Type B pancreatic cell (in vitro differentiated cells): ENCODE measurements at regions not wholly inside any gene's neighbourhood (a gene's known extent, or its start where the extent isn't known, plus 50 kb on each side); places are given as distances from the start of the nearest gene placed in this dataset.

ENCODE experiments used
- DNase-seq: peaks from one replicate; pipeline ENCODE4 v3.0.0; 2021; ENCODE audit warnings: mixed read lengths; ENCODE audit not compliant: unreplicated experiment; ENCODE audit errors: extremely low spot score
- H3K27ac Mint-ChIP-seq: 2 replicates; pipeline ENCODE4 v1.8.0; 2021; ENCODE audit warnings: mild to moderate bottlenecking, mixed read lengths
- H3K27me3 Mint-ChIP-seq: 2 replicates; pipeline ENCODE4 v1.8.0; 2021; ENCODE audit warnings: mixed read lengths
- H3K36me3 Mint-ChIP-seq: 2 replicates; pipeline ENCODE4 v1.8.0; 2021; ENCODE audit warnings: mixed read lengths
- H3K4me1 Mint-ChIP-seq: one replicate; pipeline ENCODE4 v1.8.0; 2021; ENCODE audit warnings: mixed read lengths; ENCODE audit not compliant: unreplicated experiment
- H3K4me3 Mint-ChIP-seq: 2 replicates; pipeline ENCODE4 v1.8.0; 2021; ENCODE audit warnings: mild to moderate bottlenecking, mixed read lengths
- H3K9me3 Mint-ChIP-seq: 2 replicates; pipeline ENCODE4 v1.8.0; 2021; ENCODE audit warnings: mixed read lengths
- TF ChIP-seq, protein P1 (sequence below): fragments of 200-600 bp; sonication (generic); conservative IDR thresholded peaks from 2 replicates; pipeline ENCODE4 v1.5.0; 2021; ENCODE audit warnings: antibody characterized with exemption, mild to moderate bottlenecking

DNA sequence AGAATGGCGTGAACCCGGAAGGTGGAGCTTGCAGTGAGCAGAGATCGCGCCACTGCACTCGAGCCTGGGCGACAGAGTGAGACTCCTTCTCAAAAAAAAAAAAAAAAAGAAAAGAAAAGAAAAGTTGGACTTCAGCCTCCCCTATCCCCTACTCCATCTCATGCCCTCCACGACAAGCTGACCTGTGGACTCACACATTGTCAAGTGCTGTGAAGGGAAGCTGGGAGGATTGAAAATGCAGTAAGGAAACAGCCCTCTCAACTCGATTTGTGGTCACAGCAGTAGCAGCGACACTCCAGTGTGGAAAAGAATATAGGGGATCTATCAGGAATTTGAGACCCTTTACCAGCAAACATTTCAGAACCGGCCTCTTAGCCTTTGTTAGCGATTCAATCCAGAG is 103.6 kb upstream of the SVIL start:
- no peak for DNase-seq
- TF ChIP-seq, protein P1, sequence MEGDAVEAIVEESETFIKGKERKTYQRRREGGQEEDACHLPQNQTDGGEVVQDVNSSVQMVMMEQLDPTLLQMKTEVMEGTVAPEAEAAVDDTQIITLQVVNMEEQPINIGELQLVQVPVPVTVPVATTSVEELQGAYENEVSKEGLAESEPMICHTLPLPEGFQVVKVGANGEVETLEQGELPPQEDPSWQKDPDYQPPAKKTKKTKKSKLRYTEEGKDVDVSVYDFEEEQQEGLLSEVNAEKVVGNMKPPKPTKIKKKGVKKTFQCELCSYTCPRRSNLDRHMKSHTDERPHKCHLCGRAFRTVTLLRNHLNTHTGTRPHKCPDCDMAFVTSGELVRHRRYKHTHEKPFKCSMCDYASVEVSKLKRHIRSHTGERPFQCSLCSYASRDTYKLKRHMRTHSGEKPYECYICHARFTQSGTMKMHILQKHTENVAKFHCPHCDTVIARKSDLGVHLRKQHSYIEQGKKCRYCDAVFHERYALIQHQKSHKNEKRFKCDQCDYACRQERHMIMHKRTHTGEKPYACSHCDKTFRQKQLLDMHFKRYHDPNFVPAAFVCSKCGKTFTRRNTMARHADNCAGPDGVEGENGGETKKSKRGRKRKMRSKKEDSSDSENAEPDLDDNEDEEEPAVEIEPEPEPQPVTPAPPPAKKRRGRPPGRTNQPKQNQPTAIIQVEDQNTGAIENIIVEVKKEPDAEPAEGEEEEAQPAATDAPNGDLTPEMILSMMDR, result no peak
- H3K27ac Mint-ChIP-seq, result peak overlapping the region; percentile 27
- no peaks in the 10 kb centered on the region for H3K9me3 Mint-ChIP-seq
- H3K4me1 Mint-ChIP-seq, result peaks cover 42% of the 10 kb centered on the region
- H3K27me3 Mint-ChIP-seq, result no peaks in the 10 kb centered on the region
- H3K36me3 Mint-ChIP-seq, result peaks cover 3% of the 10 kb centered on the region
- peak overlapping the region; percentile 74 for H3K4me3 Mint-ChIP-seq

GRCh38 chr10:29737074-29737593 is 102.4 kb upstream of the SVIL start:
- Mint-ChIP-seq H3K27ac (peak overlapping the region; percentile 95), H3K27me3 (no peaks in the 10 kb centered on the region), H3K9me3 (no peaks in the 10 kb centered on the region), H3K36me3 (peaks cover 3% of the 10 kb centered on the region), H3K4me1 (peaks cover 52% of the 10 kb centered on the region), H3K4me3 (peak overlapping the region; percentile 91)
- no peak for DNase-seq
- TF ChIP-seq, protein P1, result no peak

- H3K27ac Mint-ChIP-seq, result peak overlapping the region; percentile 82
- TF ChIP-seq, protein P1, result no peak
- H3K36me3 Mint-ChIP-seq, result peaks cover 3% of the 10 kb centered on the region
- peaks cover 56% of the 10 kb centered on the region for H3K4me1 Mint-ChIP-seq
- peak; percentile 73 for DNase-seq
- peak overlapping the region; percentile 87 for H3K4me3 Mint-ChIP-seq
- no peaks in the 10 kb centered on the region for H3K27me3 Mint-ChIP-seq
- H3K9me3 Mint-ChIP-seq, result no peaks in the 10 kb centered on the region
Measured at GRCh38 chr10:29736366-29737073, 101.7 kb upstream of the SVIL start.

- no peaks in the 10 kb centered on the region for H3K27me3 Mint-ChIP-seq
- peak overlapping the region; percentile 87 for H3K4me3 Mint-ChIP-seq
- peaks cover 56% of the 10 kb centered on the region for H3K4me1 Mint-ChIP-seq
- no peaks in the 10 kb centered on the region for H3K9me3 Mint-ChIP-seq
- H3K27ac Mint-ChIP-seq, result peak overlapping the region; percentile 82
- peak; percentile 95 for DNase-seq
- peaks cover 7% of the 10 kb centered on the region for H3K36me3 Mint-ChIP-seq
- TF ChIP-seq, protein P1, result peak; percentile 98
Measured at GRCh38 chr10:29735628-29736365, 101.0 kb upstream of the SVIL start.

DNA sequence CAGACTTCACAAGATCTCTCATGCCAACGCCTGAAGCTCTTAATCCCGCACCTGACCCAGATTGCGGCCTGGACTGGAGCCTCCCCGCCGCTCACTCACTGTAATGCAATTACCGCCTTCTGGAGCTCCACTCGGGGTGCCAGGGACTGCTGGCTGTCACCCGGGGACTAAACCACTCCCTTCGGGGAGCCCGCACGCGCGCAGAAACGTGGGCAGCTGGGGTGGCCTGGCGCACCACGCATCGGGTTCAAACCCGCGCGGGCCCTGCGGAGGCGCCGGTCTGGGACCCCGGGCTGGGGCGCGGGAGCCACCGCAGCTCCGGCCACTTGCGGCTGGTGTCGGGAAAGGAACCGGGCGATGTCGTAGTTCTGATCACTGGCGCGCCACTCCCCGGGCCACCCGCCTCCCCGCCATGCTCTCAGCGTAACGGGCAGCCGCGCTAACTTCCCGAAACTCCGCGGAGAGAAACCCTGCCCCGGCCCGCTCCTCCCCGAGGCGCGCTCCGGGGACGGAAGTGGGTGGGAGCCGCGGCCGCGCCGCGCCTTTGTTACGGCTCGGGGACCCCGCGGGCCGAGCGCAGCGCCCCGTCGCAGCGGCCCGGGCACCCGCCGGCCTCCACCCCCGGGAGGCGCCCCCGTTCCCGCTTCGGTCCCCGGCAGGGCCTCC is 100.3 kb upstream of the SVIL start:
- peak; percentile 74 for DNase-seq
- peaks cover 59% of the 10 kb centered on the region for H3K4me1 Mint-ChIP-seq
- H3K4me3 Mint-ChIP-seq, result peak overlapping the region; percentile 94
- H3K36me3 Mint-ChIP-seq, result peaks cover 12% of the 10 kb centered on the region
- no peaks in the 10 kb centered on the region for H3K27me3 Mint-ChIP-seq
- H3K27ac Mint-ChIP-seq, result peak overlapping the region; percentile 92
- no peaks in the 10 kb centered on the region for H3K9me3 Mint-ChIP-seq
- TF ChIP-seq, protein P1, result no peak
